ENCODE measurements at regions not wholly inside any gene's neighbourhood (a gene's known extent, or its start where the extent isn't known, plus 50 kb on each side); places are given as distances from the start of the nearest gene placed in this dataset.
"Not testable (repeated sequence)": the region's sequence is repeated elsewhere in the genome, so short reads cannot be mapped to it uniquely, and the experiment has no call there.

DNA sequence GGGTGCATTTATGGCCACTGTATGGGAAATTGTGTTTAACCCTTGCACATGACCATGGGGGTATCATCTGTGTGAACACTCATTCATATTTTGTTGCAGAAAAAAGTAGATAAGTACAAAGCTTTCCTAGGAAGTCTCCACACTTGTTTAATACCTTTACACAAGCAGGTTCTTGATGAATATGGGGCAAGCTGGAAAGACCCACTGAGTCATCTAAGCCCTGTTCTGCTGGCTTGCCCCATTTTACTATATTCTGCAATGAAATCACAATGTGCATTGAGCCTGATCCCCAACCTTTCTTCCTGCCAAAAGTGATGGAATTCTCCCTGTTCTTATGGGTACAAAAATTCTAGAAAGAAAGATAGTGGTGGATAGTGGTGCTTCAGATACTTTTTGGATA, 99.8 kb downstream of the CCDC71L start:
- no peak overlapping the region for H3K4me3 ChIP-seq
- intact Hi-C loops (cut with DNase I; ENCODE audit: low total_unique reads), result no loop called here
- no peak for TF ChIP-seq POLR2A (IDR thresholded peaks at IDR 0.05)
- TF ChIP-seq, protein P1, sequence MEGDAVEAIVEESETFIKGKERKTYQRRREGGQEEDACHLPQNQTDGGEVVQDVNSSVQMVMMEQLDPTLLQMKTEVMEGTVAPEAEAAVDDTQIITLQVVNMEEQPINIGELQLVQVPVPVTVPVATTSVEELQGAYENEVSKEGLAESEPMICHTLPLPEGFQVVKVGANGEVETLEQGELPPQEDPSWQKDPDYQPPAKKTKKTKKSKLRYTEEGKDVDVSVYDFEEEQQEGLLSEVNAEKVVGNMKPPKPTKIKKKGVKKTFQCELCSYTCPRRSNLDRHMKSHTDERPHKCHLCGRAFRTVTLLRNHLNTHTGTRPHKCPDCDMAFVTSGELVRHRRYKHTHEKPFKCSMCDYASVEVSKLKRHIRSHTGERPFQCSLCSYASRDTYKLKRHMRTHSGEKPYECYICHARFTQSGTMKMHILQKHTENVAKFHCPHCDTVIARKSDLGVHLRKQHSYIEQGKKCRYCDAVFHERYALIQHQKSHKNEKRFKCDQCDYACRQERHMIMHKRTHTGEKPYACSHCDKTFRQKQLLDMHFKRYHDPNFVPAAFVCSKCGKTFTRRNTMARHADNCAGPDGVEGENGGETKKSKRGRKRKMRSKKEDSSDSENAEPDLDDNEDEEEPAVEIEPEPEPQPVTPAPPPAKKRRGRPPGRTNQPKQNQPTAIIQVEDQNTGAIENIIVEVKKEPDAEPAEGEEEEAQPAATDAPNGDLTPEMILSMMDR (IDR thresholded peaks at IDR 0.05), result no peak
- no peak for TF ChIP-seq POLR2AphosphoS5 (IDR thresholded peaks at IDR 0.05)
- no peaks in the 10 kb centered on the region for H3K4me1 ChIP-seq
- no peak overlapping the region for H3K27ac ChIP-seq
- no peaks in the 10 kb centered on the region for H3K9me3 ChIP-seq
- H3K27me3 ChIP-seq, result no peaks in the 10 kb centered on the region
- no peak for DNase-seq (ENCODE audit: low spot score in 2 of 2)
- no peaks in the 10 kb centered on the region for H3K36me3 ChIP-seq

- Histone ChIP-seq H3K27me3 (no peaks in the 10 kb centered on the region), H3K4me1 (no peaks in the 10 kb centered on the region), H3K9me3 (peaks cover 0 to 5% of the 10 kb centered on the region in 2 donors), H3K4me3 (no peak overlapping the region), H3K27ac (no peak overlapping the region), H3K36me3 (no peaks in the 10 kb centered on the region)
- TF ChIP-seq, protein P1 (IDR thresholded peaks at IDR 0.05), result no peak
- TF ChIP-seq POLR2A (IDR thresholded peaks at IDR 0.05) (no peak), POLR2AphosphoS5 (IDR thresholded peaks at IDR 0.05) (no peak)
- DNase-seq (ENCODE audit: low spot score in 2 of 2), result no peak
- intact Hi-C loops (cut with DNase I; ENCODE audit: low total_unique reads), result no loop called here
Measured at GRCh38 chr7:106560482-106560881, 100.5 kb downstream of the CCDC71L start.

- intact Hi-C loops (cut with DNase I; ENCODE audit: low total_unique reads); H3K27me3 ChIP-seq; H3K4me1 ChIP-seq; H3K27ac ChIP-seq; DNase-seq (ENCODE audit: low spot score in 2 of 2); H3K4me3 ChIP-seq; H3K9me3 ChIP-seq; H3K36me3 ChIP-seq: not testable (repeated sequence)
Measured at GRCh38 chr7:106556244-106556643, 104.7 kb downstream of the CCDC71L start.

- intact Hi-C loops (cut with DNase I; ENCODE audit: low total_unique reads); H3K4me1 ChIP-seq; H3K9me3 ChIP-seq; H3K27ac ChIP-seq; DNase-seq (ENCODE audit: low spot score in 2 of 2); H3K36me3 ChIP-seq; H3K4me3 ChIP-seq; H3K27me3 ChIP-seq: not testable (repeated sequence)
Measured at GRCh38 chr7:106554623-106555022, 106.3 kb downstream of the CCDC71L start.

DNA sequence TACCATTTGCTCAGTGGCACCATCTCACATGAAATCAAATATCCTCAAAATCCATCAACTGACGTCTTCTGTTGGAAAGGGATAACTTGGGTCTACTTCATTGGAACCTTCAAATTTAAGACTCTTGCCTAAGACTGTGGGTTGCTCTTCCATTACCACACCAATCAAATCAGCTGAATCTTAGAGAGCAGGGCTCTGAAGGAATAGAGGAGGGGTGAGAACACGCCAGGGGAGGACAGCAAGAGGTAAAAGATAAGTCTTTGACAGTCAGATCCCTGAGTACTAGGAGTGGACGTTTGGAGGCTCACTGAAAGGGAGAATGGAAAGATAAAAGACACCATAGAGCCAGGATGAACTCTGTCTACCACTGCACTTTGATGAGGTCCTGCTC, 107.5 kb downstream of the CCDC71L start:
- DNase-seq (ENCODE audit: low spot score in 2 of 2), result no peak
- Histone ChIP-seq H3K4me3 (no peak overlapping the region), H3K27ac (no peak overlapping the region), H3K9me3 (peaks cover 0 to 9% of the 10 kb centered on the region in 2 donors), H3K4me1 (no peaks in the 10 kb centered on the region), H3K36me3 (no peaks in the 10 kb centered on the region), H3K27me3 (no peaks in the 10 kb centered on the region)
- TF ChIP-seq, protein P1 (IDR thresholded peaks at IDR 0.05), result no peak
- TF ChIP-seq POLR2AphosphoS5 (IDR thresholded peaks at IDR 0.05), result no peak
- TF ChIP-seq POLR2A (IDR thresholded peaks at IDR 0.05), result no peak
- intact Hi-C loops (cut with DNase I; ENCODE audit: low total_unique reads), result no loop called here

DNA sequence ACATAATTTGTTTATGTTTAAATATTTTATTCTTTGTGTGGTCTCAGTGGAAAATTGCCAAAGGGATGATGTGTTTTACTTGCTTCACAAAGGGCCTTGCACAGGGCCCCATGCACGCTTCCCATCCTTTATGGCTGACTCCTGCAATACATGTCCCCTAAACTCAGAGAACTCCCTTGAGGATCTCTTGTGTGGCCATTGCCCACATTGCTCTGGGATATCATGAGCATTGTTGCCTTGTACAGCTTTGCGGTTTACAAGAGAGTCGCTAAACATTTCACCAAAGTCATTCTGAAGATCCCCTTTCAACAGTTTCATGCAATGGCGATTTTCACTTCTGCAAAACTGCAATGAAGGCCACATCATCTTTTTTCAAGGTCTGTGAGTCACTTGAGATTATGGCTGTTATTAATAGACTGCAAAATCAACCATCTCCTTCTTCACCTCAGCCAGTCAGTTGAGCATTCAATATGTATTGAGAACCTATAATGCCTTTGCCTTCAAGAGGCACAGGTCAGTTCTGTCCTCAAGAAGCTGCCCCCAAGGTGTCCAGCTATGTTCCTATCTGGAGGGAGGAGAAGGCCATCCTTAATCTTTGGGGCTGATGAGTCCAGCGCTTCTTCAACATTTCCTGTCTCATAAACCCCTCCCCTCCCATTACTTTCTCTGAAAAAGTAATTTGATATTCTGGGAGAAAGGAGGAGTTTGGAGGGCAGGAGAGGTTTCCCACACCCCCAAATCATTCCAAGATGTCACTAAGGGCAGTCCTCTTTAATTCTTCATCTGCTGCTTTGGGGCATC, 108.1 kb downstream of the CCDC71L start:
- DNase-seq (ENCODE audit: low spot score in 2 of 2), result no peak
- no peak overlapping the region for H3K4me3 ChIP-seq
- H3K27me3 ChIP-seq, result no peaks in the 10 kb centered on the region
- peaks cover 0 to 9% of the 10 kb centered on the region in 2 donors for H3K9me3 ChIP-seq
- intact Hi-C loops (cut with DNase I; ENCODE audit: low total_unique reads), result no loop called here
- no peak overlapping the region for H3K27ac ChIP-seq
- TF ChIP-seq, protein P1 (IDR thresholded peaks at IDR 0.05), result no peak
- TF ChIP-seq POLR2A (IDR thresholded peaks at IDR 0.05), result no peak
- TF ChIP-seq POLR2AphosphoS5 (IDR thresholded peaks at IDR 0.05), result no peak
- no peaks in the 10 kb centered on the region for H3K4me1 ChIP-seq
- no peaks in the 10 kb centered on the region for H3K36me3 ChIP-seq

Data from breast epithelium (tissue), 4 donors.